HepG2 (cell line): ENCODE measurements at regions not wholly inside any gene's neighbourhood (a gene's known extent, or its start where the extent isn't known, plus 50 kb on each side); places are given as distances from the start of the nearest gene placed in this dataset.

ENCODE experiments used
- KMT2B ChIP-seq: IDR thresholded peaks from 2 replicates; pipeline ENCODE4 v1.6.1; 2016; ENCODE audit warnings: missing genetic modification reagents, missing compliant biosample characterization
- PBX3 ChIP-seq: sonication (generic); formaldehyde crosslinking; IDR thresholded peaks from 2 replicates; pipeline ENCODE4 v1.8.1; 2023; ENCODE audit warnings: missing genetic modification reagents, inconsistent platforms, borderline replicate concordance
- ZFP1 ChIP-seq: IDR thresholded peaks from 2 replicates; pipeline ENCODE4 v1.6.1; 2016
- ZFP36L2 ChIP-seq: sonication (generic); formaldehyde crosslinking; IDR thresholded peaks from 2 replicates; pipeline ENCODE4 v1.4.0; 2020; ENCODE audit warnings: missing genetic modification reagents
- ZNF207 ChIP-seq: fragments of 450-650 bp; IDR thresholded peaks from 2 replicates; pipeline ENCODE4 v1.6.1; 2016; ENCODE audit warnings: antibody characterized with exemption, borderline replicate concordance
- ZNF383 ChIP-seq: sonication (generic); formaldehyde crosslinking; IDR thresholded peaks from 2 replicates; pipeline ENCODE4 v1.4.0; 2020; ENCODE audit warnings: missing genetic modification reagents, mild to moderate bottlenecking, borderline replicate concordance
- ZNF407 ChIP-seq: sonication (generic); formaldehyde crosslinking; IDR thresholded peaks from one replicate; pipeline ENCODE4 v1.5.1; 2020; ENCODE audit warnings: mild to moderate bottlenecking, missing genetic modification reagents; ENCODE audit errors: not compliant biosample characterization
- ZNF510 ChIP-seq: sonication (generic); formaldehyde crosslinking; IDR thresholded peaks from 2 replicates; pipeline ENCODE4 v1.4.0; 2020; ENCODE audit warnings: low read depth, mild to moderate bottlenecking, missing genetic modification reagents
- ZNF558 ChIP-seq: sonication (generic); formaldehyde crosslinking; IDR thresholded peaks from 2 replicates; pipeline ENCODE4 v1.9.0; 2022; ENCODE audit warnings: mild to moderate bottlenecking, missing genetic modification reagents, borderline replicate concordance
- ZZZ3 ChIP-seq: sonication (generic); formaldehyde crosslinking; IDR thresholded peaks from 2 replicates; pipeline ENCODE4 v1.4.0; 2020; ENCODE audit warnings: missing genetic modification reagents, mild to moderate bottlenecking, borderline replicate concordance
- TF ChIP-seq, protein P1 (sequence below): sonication (generic); formaldehyde crosslinking; IDR thresholded peaks from 2 replicates; pipeline ENCODE4 v1.8.0; 2022; ENCODE audit warnings: low read depth, missing genetic modification reagents
- TF ChIP-seq, protein P2 (sequence below): sonication (generic); formaldehyde crosslinking; IDR thresholded peaks from 2 replicates; pipeline ENCODE4 v1.4.0; 2020; ENCODE audit warnings: missing genetic modification reagents, borderline replicate concordance
- TF ChIP-seq, protein P3 (sequence below): sonication (generic); formaldehyde crosslinking; IDR thresholded peaks from 2 replicates; pipeline ENCODE4 v1.8.1; 2022; ENCODE audit warnings: mild to moderate bottlenecking, missing genetic modification reagents

GRCh38 chr2:43018179-43019024 lies 208.0 kb downstream of the ZFP36L2 start (continued):
- peak; percentile 5 for TF ChIP-seq ZNF407 (CRISPR knock-in tag)
- TF ChIP-seq, protein P1, sequence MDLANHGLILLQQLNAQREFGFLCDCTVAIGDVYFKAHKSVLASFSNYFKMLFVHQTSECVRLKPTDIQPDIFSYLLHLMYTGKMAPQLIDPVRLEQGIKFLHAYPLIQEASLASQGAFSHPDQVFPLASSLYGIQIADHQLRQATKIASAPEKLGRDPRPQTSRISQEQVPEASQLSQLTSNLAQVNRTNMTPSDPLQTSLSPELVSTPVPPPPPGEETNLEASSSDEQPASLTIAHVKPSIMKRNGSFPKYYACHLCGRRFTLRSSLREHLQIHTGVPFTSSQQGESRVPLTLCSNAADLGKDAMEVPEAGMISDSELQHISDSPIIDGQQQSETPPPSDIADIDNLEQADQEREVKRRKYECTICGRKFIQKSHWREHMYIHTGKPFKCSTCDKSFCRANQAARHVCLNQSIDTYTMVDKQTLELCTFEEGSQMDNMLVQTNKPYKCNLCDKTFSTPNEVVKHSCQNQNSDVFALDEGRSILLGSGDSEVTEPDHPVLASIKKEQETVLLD (CRISPR knock-in tag) = no peak
- TF ChIP-seq ZFP36L2 (CRISPR knock-in tag) = no peak
- TF ChIP-seq ZNF510 (CRISPR knock-in tag) = peak; percentile 86; the same call in 1 of the 2 replicates
- no peak for TF ChIP-seq ZNF558 (CRISPR knock-in tag)
- peak; percentile 90; the same call in 1 of the 2 replicates for TF ChIP-seq ZFP1 (CRISPR knock-in tag)
- TF ChIP-seq ZZZ3 (CRISPR knock-in tag) = no peak
- TF ChIP-seq PBX3 (CRISPR knock-in tag) = no peak
- TF ChIP-seq ZNF383 (CRISPR knock-in tag) = 0 out of 2 replicates have a peak, but pooled peaks have one; percentile 80
- peak; percentile 69 for TF ChIP-seq KMT2B (CRISPR knock-in tag)
- TF ChIP-seq, protein P2, sequence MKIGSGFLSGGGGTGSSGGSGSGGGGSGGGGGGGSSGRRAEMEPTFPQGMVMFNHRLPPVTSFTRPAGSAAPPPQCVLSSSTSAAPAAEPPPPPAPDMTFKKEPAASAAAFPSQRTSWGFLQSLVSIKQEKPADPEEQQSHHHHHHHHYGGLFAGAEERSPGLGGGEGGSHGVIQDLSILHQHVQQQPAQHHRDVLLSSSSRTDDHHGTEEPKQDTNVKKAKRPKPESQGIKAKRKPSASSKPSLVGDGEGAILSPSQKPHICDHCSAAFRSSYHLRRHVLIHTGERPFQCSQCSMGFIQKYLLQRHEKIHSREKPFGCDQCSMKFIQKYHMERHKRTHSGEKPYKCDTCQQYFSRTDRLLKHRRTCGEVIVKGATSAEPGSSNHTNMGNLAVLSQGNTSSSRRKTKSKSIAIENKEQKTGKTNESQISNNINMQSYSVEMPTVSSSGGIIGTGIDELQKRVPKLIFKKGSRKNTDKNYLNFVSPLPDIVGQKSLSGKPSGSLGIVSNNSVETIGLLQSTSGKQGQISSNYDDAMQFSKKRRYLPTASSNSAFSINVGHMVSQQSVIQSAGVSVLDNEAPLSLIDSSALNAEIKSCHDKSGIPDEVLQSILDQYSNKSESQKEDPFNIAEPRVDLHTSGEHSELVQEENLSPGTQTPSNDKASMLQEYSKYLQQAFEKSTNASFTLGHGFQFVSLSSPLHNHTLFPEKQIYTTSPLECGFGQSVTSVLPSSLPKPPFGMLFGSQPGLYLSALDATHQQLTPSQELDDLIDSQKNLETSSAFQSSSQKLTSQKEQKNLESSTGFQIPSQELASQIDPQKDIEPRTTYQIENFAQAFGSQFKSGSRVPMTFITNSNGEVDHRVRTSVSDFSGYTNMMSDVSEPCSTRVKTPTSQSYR (CRISPR knock-in tag) = peak; percentile 93
- no peak for TF ChIP-seq ZNF207
- TF ChIP-seq, protein P3, sequence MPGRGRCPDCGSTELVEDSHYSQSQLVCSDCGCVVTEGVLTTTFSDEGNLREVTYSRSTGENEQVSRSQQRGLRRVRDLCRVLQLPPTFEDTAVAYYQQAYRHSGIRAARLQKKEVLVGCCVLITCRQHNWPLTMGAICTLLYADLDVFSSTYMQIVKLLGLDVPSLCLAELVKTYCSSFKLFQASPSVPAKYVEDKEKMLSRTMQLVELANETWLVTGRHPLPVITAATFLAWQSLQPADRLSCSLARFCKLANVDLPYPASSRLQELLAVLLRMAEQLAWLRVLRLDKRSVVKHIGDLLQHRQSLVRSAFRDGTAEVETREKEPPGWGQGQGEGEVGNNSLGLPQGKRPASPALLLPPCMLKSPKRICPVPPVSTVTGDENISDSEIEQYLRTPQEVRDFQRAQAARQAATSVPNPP (CRISPR knock-in tag) = no peak
